Activated naive CD8-positive, alpha-beta T cell (primary cell): ENCODE measurements at regions not wholly inside any gene's neighbourhood (a gene's known extent, or its start where the extent isn't known, plus 50 kb on each side); places are given as distances from the start of the nearest gene placed in this dataset.

Experiments used
- H3K27ac Mint-ChIP-seq: one replicate; pipeline ENCODE4 v1.8.0; 2021; ENCODE audit warnings: mixed read lengths
- H3K27me3 Mint-ChIP-seq: one replicate; pipeline ENCODE4 v1.8.0; 2021; ENCODE audit warnings: mixed read lengths
- H3K36me3 Mint-ChIP-seq: one replicate; pipeline ENCODE4 v1.8.0; 2021; ENCODE audit warnings: mixed read lengths
- H3K4me1 Mint-ChIP-seq: one replicate; pipeline ENCODE4 v1.8.0; 2021; ENCODE audit warnings: low read depth, mixed read lengths
- H3K4me3 Mint-ChIP-seq: one replicate; pipeline ENCODE4 v1.8.0; 2021; ENCODE audit warnings: mild to moderate bottlenecking, mixed read lengths
- H3K9me3 Mint-ChIP-seq: one replicate; pipeline ENCODE4 v1.8.0; 2021; ENCODE audit warnings: low read depth, mixed read lengths

DNA sequence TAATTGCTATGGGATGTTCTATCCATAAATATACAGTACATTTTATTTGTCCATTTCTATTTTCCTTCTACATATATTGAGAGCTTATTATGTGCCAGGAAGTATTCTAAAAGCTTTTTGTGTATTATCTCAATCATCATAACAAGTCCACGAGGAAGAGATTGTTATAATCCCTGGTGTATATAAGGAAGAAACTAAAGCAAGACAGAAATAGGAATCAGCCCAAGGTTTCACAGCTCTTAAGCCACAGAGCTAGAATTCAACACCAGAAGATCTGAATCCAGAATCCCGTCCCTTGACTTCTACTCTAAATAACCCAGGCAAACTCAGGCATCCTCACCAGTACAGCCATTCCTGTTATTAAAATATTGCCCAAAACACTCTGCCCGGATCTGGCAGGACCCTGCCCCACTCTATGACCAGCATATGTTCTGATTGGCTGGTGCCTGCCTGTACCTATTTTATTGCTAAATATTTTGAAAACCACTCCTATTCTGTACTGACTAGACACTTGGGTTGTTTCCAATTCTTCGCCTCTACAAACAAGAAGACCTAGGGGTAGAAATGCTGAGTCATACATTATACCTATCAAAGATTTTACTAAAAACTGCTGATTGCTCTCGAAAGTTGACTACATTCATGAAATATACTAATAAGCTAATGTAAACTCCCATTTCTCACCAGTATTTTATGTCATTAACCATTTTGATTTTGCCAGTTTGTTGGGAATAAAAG lies 297.4 kb downstream of the ENC1 start:
- peaks cover 5% of the 10 kb centered on the region for H3K27me3 Mint-ChIP-seq
- H3K4me3 Mint-ChIP-seq: no peak overlapping the region
- H3K4me1 Mint-ChIP-seq: no peaks in the 10 kb centered on the region
- no peaks in the 10 kb centered on the region for H3K9me3 Mint-ChIP-seq
- H3K27ac Mint-ChIP-seq: no peak overlapping the region
- no peaks in the 10 kb centered on the region for H3K36me3 Mint-ChIP-seq

DNA sequence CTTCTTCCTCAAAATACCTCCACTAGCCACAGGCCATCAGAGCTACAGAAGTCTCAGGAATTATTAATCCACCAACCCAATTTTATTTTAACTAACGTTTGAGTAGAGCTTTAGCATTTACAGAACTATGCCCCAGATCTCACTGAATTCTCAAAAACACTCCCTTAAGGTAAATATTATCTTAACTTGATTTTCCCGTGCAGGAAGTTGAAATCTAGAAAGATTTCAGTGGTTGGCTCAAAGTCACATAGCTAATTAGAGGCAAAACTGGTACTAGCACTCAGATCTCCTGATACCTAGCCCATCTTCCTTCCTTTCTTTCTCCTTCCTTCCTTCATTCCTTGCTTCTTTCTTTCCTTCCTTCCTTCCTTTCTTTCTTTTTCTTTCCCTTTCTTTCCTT lies 298.3 kb downstream of the ENC1 start:
- no peaks in the 10 kb centered on the region for H3K9me3 Mint-ChIP-seq
- no peaks in the 10 kb centered on the region for H3K36me3 Mint-ChIP-seq
- no peak overlapping the region for H3K4me3 Mint-ChIP-seq
- H3K27ac Mint-ChIP-seq: no peak overlapping the region
- peaks cover 5% of the 10 kb centered on the region for H3K27me3 Mint-ChIP-seq
- H3K4me1 Mint-ChIP-seq: no peaks in the 10 kb centered on the region

DNA sequence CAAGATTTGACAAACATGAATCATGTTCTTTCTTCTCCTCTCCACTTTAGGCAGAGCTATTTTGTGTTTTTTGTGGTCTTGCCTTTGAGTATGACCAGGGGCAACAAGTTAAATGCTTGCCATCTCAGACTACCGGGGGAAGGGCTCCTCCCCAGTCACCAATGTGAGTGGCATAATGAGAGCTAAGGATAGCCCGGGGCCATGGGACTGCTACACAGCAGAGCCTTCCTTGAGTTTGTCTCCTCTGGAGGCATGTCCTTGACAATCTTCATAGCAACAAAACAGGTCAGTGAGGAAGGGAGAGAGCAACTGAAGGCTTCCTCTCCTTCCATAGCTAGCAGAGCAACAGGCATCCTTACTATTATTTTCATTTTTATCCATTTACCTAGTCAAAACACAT lies 299.3 kb downstream of the ENC1 start:
- H3K4me1 Mint-ChIP-seq: no peaks in the 10 kb centered on the region

DNA sequence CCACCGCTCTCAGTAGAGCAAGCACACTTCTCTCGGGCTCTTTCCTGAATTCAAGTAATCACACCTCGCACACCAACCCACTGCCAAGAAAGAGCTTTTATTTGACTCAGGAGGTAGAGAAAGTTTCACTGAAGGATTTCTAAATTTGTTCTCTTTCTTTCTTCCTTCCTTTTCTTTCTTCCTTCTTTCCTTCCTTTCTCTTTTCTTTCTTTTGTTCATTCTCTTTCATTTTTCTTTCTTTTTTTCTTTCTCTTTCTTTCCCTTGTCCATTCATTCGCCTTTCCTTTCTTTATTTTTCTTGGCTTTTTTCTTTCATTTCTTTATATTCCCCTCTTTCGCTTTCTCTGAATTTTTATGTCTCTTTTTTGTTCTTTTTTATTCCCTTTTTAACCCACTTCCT lies 300.1 kb downstream of the ENC1 start:
- Mint-ChIP-seq H3K27ac (no peak overlapping the region), H3K4me3 (no peak overlapping the region), H3K27me3 (peaks cover 5% of the 10 kb centered on the region), H3K4me1 (no peaks in the 10 kb centered on the region), H3K36me3 (no peaks in the 10 kb centered on the region), H3K9me3 (no peaks in the 10 kb centered on the region)

More for the DNA sequence above, 299.3 kb downstream of the ENC1 start:
- Mint-ChIP-seq H3K27ac (no peak overlapping the region), H3K27me3 (peaks cover 5% of the 10 kb centered on the region), H3K9me3 (no peaks in the 10 kb centered on the region), H3K4me3 (no peak overlapping the region), H3K36me3 (no peaks in the 10 kb centered on the region)

DNA sequence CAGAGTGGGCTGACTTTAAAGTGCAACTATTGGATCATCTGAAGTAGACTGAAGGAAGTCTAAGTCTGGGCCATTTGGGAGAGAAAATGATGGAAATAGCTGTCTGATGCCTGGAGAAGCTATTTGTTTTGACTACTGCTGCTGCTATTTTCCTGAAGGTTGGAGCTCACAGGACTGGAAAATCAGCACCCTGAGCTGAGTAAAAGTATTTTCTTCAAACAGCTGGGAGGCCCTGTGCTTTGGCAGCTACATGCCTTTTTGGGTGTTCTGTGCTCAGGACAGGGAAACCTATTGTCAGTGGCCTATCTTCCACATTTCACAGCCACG lies 302.6 kb downstream of the ENC1 start:
- Mint-ChIP-seq H3K9me3 (no peaks in the 10 kb centered on the region), H3K27ac (no peak overlapping the region), H3K27me3 (peaks cover 13% of the 10 kb centered on the region), H3K36me3 (no peaks in the 10 kb centered on the region), H3K4me1 (no peaks in the 10 kb centered on the region), H3K4me3 (no peak overlapping the region)

DNA sequence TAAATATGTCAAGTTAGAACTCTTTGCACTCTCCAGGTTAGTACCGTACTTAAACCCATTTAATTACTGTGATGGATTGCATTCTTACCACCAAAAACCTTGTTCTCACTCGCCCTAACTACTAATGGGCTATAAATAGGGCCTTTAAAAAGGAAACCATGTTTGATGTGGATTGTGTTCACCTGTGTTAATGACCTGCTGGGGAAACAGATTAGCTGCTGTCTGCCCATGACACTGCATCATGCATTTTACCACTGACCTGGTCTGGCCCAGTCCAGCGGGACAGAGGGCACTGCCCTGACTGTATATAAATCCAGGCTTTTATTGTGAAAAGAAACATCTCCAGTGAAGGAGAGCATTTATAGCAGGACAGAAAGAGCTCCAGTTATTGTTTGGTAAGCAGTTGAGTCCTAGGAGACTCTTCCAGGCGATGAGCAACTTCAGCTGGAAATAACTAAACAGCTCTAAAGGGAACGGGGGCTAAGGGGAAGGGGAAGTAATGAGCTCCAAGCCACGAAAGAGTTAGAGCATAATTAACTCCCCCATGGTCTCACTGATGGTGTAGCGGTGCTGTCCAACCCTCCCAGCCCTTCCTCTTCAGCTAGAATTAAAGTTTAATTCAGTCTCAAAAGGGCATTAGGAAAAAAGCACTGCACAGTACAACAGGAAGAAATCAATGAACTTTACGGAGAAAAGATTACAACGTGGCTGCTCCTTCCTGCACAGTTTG lies 303.1 kb downstream of the ENC1 start:
- Mint-ChIP-seq H3K4me3 (no peak overlapping the region), H3K27ac (no peak overlapping the region), H3K4me1 (no peaks in the 10 kb centered on the region), H3K36me3 (no peaks in the 10 kb centered on the region), H3K9me3 (no peaks in the 10 kb centered on the region), H3K27me3 (peaks cover 15% of the 10 kb centered on the region)

DNA sequence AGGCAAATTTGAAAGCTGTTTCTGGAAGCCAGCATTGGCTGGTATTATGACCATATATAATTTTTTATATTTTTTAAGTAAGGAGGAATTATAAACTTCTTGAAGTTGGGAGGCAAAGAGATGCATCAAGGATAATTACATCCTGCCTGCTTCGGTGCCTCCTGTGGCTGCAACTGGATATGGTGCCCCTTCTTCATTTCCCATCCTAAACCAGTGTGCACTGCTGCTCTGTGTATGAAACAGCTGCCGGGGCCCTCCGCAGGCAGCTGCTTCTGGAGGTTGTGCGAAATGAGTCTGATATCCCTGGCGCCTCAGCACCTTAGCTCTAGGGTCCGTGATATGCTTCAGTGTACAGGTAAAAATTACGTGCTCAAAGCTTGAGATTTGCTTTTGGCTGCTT lies 304.2 kb downstream of the ENC1 start:
- no peak overlapping the region for H3K27ac Mint-ChIP-seq
- H3K4me1 Mint-ChIP-seq: no peaks in the 10 kb centered on the region
- no peak overlapping the region for H3K4me3 Mint-ChIP-seq
- H3K9me3 Mint-ChIP-seq: no peaks in the 10 kb centered on the region
- H3K36me3 Mint-ChIP-seq: no peaks in the 10 kb centered on the region
- H3K27me3 Mint-ChIP-seq: peaks cover 15% of the 10 kb centered on the region

DNA sequence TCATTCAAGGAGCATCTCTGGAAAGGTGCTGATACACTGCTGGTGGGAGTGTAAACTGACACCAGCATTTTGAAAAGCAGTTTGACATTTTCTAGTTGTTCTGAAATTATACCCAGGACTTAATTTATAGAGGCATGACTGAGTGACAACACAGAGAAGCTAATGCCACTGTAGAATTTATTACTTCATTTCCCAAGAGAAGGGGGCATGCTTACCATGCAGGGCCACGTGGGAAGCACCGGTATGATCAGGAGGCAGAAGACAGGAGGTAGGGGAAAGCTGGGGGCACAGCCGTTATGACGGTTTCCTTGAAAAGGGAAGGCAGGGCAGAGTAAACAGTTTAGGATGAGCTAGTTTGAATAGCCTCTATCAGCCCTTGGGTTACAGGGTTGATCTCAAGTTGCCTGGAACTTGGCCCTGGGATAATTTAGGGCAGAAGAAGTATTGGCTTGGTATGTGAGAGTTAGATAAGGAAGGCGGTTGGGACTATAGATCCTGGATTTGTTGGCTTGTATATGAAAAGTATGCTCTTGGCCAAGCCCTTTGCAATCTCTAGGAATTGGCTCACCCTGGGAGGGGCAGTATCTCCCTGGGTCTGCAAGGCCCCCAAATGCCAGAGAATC lies 305.7 kb downstream of the ENC1 start:
- H3K4me1 Mint-ChIP-seq: no peaks in the 10 kb centered on the region
- H3K27me3 Mint-ChIP-seq: peaks cover 14% of the 10 kb centered on the region
- H3K9me3 Mint-ChIP-seq: no peaks in the 10 kb centered on the region
- H3K4me3 Mint-ChIP-seq: no peak overlapping the region
- no peak overlapping the region for H3K27ac Mint-ChIP-seq
- H3K36me3 Mint-ChIP-seq: no peaks in the 10 kb centered on the region

DNA sequence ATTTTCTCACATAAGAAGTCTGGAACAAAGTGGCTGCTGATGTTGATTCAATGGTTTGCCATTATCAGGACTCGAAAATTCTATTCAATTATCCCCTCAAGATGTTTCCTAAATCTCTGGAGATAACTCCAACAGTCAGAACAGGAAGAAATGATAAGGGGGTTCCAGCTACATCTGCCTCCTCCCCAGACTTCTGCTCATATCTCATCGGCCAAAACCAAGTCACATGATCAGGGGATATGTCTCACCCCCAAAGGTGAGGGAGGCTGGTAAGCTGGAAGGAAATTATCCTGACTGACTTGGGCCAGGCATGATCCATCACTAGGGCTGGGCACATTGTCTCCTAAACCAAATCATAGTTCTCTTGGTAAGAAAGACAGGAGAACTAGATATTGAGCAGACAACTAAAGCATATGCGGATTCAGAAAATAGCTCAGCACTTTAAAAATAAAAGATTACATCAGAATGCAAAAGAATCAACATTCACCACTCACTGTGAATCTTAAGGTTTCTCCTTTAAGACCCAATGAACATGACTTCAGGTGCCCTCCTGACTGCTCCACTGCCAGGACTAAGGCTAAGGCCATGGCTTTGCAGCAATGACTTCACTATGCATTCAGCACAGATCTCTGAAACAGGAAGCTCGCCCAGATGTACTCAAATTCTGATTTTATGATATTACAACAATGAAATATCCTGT lies 306.3 kb downstream of the ENC1 start:
- Mint-ChIP-seq H3K9me3 (no peaks in the 10 kb centered on the region), H3K4me3 (no peak overlapping the region), H3K27ac (no peak overlapping the region), H3K27me3 (peaks cover 12% of the 10 kb centered on the region), H3K4me1 (no peaks in the 10 kb centered on the region), H3K36me3 (no peaks in the 10 kb centered on the region)

DNA sequence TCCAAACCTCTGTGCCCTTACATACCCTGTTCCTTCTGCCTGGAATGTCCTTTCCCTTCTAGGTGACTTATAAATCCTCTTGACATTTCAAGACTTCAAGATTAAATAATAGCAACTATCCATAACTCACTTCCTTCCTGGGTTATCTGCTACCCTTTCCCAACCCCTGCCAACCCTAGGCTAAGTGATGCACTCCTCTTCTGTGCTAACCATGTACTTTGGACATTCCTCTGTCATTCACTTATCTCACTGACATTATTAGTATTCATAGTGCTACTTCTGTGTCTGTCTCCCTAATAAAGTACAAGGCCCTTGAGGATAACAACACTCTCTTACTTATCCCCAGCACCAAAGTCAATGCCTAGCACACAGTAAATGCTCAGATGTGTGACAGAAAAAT lies 307.1 kb downstream of the ENC1 start:
- Mint-ChIP-seq H3K36me3 (no peaks in the 10 kb centered on the region), H3K4me3 (no peak overlapping the region), H3K27me3 (peaks cover 12% of the 10 kb centered on the region), H3K9me3 (no peaks in the 10 kb centered on the region), H3K4me1 (no peaks in the 10 kb centered on the region), H3K27ac (no peak overlapping the region)

DNA sequence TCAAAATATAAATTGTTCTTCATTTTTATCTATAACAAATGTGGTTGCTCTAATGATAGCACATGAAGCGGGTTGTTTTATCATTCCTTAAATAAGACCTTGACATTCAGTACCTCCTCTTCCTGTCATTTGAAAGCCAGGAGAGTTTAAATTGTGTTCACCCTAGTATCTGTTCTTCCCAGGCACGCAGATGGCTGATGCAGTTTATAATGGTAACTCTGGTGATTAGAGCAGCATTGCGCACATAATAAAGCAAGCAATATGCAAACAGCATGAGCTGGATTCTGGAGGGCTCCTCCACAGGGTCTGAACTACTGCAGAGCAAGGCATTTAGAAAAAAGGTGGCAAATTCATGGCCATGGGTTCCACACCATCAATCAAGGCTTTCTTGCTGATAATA lies 307.8 kb downstream of the ENC1 start:
- Mint-ChIP-seq H3K36me3 (no peaks in the 10 kb centered on the region), H3K4me1 (peaks cover 3% of the 10 kb centered on the region), H3K4me3 (no peak overlapping the region), H3K27ac (no peak overlapping the region), H3K9me3 (no peaks in the 10 kb centered on the region), H3K27me3 (peaks cover 12% of the 10 kb centered on the region)

DNA sequence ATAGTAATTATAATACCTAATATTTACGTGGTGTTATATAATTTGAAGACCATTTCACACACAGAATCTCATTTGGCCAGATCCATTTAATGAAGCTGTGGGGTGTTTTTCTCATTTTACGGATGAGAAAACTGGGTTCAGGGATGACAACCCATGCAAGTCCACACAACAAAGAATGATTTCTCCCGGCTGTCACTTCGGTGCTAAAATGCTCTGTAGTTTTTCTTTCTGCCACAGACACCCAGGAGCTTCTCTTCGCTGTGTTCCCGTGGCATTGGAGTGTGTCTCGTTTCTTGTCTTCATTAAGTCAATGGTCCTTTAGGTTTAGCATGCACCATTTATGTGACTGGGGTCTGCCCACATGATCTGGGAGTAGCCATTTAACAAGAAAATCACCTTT lies 308.5 kb downstream of the ENC1 start:
- Mint-ChIP-seq H3K27me3 (peaks cover 12% of the 10 kb centered on the region), H3K4me1 (peaks cover 8% of the 10 kb centered on the region), H3K9me3 (no peaks in the 10 kb centered on the region), H3K4me3 (no peak overlapping the region), H3K27ac (no peak overlapping the region), H3K36me3 (no peaks in the 10 kb centered on the region)

DNA sequence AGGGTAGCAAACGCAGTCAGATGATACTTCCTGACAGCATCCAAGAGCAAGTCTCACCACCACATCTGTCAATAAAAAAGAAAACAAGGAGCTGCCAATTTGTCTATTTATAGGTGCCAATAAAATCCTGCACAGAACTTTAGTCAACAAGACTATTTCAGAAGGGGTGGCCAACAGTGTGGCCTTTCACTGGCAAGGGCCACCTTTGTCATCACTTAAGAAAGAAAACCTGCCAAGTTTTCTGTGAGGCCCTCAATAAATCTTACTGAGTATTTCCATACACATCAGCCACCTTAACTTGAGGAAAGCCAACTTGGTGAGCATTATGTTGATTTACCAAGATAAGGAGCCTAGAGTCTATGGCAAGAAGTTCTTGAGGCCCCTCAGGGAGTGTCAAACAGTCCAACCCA lies 312.3 kb downstream of the ENC1 start:
- no peak overlapping the region for H3K4me3 Mint-ChIP-seq
- no peaks in the 10 kb centered on the region for H3K36me3 Mint-ChIP-seq
- H3K9me3 Mint-ChIP-seq: no peaks in the 10 kb centered on the region
- no peak overlapping the region for H3K27ac Mint-ChIP-seq
- H3K4me1 Mint-ChIP-seq: peaks cover 16% of the 10 kb centered on the region
- H3K27me3 Mint-ChIP-seq: peaks cover 4% of the 10 kb centered on the region

DNA sequence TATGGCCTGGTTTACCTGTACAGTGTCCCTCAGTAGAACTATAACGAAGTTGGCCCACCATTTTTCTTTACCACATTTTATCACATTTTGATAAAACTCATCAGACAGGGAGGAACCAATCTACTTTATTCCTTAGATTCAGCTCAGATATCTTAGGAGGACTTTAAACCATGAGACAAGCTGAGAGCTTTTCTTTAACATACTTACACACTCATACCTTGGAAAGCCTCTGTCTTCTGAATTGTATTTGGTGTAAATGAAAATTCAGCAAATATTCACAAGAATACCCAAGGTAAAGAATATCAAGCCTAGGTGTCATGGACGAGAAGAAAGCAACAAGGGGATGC lies 313.2 kb downstream of the ENC1 start:
- H3K4me3 Mint-ChIP-seq: no peak overlapping the region
- H3K4me1 Mint-ChIP-seq: peaks cover 16% of the 10 kb centered on the region
- no peaks in the 10 kb centered on the region for H3K36me3 Mint-ChIP-seq
- no peaks in the 10 kb centered on the region for H3K9me3 Mint-ChIP-seq
- peak overlapping the region; percentile 41 for H3K27ac Mint-ChIP-seq
- H3K27me3 Mint-ChIP-seq: peaks cover 2% of the 10 kb centered on the region
